Colonic mucosa (tissue), 4 donors: ENCODE measurements at regions not wholly inside any gene's neighbourhood (a gene's known extent, or its start where the extent isn't known, plus 50 kb on each side); places are given as distances from the start of the nearest gene placed in this dataset.

ENCODE experiments used
- DNase-seq: peaks from one replicate; pipeline ENCODE4 v3.0.0-alpha.2; 2020
- H3K27ac ChIP-seq: fragments of 200-600 bp; one replicate; pipeline ENCODE4 v1.8.0; 2021
- H3K27me3 ChIP-seq: fragments of 200-600 bp; one replicate; pipeline ENCODE4 v1.8.0; 2021
- H3K36me3 ChIP-seq: fragments of 200-600 bp; one replicate; pipeline ENCODE4 v1.8.0; 2021
- H3K4me1 ChIP-seq: fragments of 200-600 bp; one replicate; pipeline ENCODE4 v1.8.0; 2021; ENCODE audit warnings: mild to moderate bottlenecking
- H3K4me3 ChIP-seq: fragments of 200-600 bp; one replicate; pipeline ENCODE4 v1.8.0; 2021
- H3K9ac ChIP-seq, 2 donors: one replicate each; pipeline ENCODE4 v1.7.0; 2013; ENCODE audit warnings: control low read depth in 2 of 2, low read depth in 2 of 2, low read length in 2 of 2
- H3K9me3 ChIP-seq: fragments of 200-600 bp; one replicate; pipeline ENCODE4 v1.8.0; 2021
- CTCF ChIP-seq: fragments of 200-600 bp; IDR thresholded peaks from one replicate; pipeline ENCODE4 v1.8.0; 2022; ENCODE audit warnings: antibody characterized with exemption, mild to moderate bottlenecking
- intact Hi-C: fragments of 100-400 bp; cut with DNase I; formaldehyde crosslinking; loops from one replicate; pipeline ENCODE4 v1.14.1; 2022
- donor health status: healthy.
- donor health status: DM: no; HTN: no; CAD: no.
- donor health status: DM: no; HTN: no; CAD: no.

DNA sequence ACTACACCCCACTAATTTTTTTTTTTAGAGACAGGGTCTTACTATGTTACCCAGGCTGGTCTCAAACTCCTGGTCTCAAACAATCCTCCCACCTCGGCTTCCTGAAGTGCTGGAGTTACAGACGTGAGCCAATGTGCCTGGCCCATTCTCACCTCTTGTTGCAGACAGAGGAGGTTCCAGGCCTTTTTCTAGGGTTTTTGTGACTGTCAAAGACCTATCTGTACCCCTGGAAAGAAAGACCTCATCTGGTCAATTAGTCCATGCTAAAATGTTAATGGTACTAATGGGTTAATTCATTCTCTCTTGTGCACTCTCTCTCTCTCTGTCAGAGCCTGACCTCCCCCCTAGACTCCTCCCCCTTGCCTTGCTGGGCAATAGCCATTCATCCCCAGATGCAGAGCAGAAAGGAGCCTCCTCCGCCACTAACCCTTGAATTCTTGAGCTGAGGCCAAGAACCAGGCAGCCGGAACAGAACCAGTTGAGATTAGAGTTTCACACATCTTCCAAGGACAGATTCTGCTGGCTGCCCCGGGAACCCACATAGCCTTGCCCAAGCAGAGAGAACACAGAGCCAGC, 209.7 kb downstream of the SKIDA1 start:
- peak; percentile 21 for DNase-seq
- Histone ChIP-seq H3K9me3 (no peaks in the 10 kb centered on the region), H3K4me1 (no peaks in the 10 kb centered on the region), H3K9ac (no peak overlapping the region), H3K27ac (no peak overlapping the region), H3K36me3 (no peaks in the 10 kb centered on the region), H3K4me3 (no peak overlapping the region), H3K27me3 (no peaks in the 10 kb centered on the region)
- no peak for TF ChIP-seq CTCF
- intact Hi-C loops, result no loop called here

DNA sequence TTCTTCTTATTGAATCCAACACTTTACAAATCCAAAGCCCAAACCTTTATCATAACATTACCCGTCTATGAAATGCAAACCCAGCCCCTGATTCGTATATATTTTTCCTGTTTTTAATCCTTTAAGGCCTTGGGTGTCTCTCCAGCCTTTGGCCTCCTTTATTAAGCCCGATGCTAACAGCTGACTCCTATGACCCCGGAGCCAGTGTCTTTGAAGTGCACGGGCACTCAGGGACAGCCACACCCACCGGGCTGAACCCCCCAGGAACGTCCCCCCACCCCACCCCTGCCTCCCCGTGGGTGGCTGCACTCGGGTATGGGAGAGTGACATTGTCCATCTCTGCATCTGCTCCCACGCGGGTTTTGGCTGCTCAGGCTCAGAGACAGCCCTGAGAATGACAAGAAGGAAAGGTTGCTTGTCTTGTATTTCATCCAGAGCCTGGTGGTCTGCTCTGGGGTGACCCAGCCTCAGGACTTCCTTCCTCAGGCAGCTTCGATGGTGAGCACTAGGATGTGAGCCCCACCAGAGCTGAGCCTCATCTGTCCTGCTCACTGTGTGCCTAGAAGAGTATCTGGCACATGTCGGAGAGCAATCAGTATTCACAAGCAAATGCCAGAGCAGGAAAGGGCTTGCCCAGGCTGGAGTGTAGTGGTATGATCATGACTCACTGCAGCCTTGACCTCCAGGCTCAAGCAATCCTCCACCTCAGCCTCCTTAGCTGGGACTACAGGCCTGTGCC, 210.4 kb downstream of the SKIDA1 start:
- no peak overlapping the region for H3K9ac ChIP-seq
- H3K27me3 ChIP-seq, result no peaks in the 10 kb centered on the region
- no peak for DNase-seq
- intact Hi-C loops, result no loop called here
- H3K4me3 ChIP-seq, result no peak overlapping the region
- H3K4me1 ChIP-seq, result no peaks in the 10 kb centered on the region
- H3K27ac ChIP-seq, result no peak overlapping the region
- H3K36me3 ChIP-seq, result no peaks in the 10 kb centered on the region
- TF ChIP-seq CTCF, result no peak
- no peaks in the 10 kb centered on the region for H3K9me3 ChIP-seq

DNA sequence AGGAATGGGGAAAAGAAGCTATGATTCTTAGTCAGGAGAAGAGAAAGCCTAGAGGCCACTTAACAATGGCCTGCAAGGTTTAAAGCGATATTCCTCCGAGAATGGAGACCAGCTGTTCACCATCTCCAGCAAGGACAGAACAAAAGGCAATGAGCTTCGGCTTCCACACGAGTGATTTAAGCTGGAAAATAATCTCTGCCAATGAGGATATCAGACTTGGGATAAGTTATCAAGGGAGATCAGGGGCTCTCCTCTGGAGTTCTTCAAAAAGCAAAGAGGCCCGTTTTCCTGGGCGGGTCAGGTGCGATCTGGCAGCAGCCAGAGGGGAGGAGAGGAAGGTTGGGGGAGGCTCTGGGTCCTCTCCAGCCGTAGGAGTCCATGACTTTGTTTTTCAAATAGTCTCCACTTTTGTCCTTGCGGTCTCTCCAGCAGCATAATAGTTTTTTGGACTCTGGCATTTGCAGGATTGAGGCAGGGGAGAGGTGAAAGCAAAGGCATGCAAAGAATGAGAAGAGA, 211.3 kb downstream of the SKIDA1 start:
- Histone ChIP-seq H3K9ac (no peak overlapping the region), H3K4me1 (no peaks in the 10 kb centered on the region), H3K27me3 (no peaks in the 10 kb centered on the region), H3K36me3 (no peaks in the 10 kb centered on the region), H3K4me3 (no peak overlapping the region), H3K27ac (no peak overlapping the region), H3K9me3 (no peaks in the 10 kb centered on the region)
- no peak for TF ChIP-seq CTCF
- no peak for DNase-seq
- intact Hi-C loops, result no loop called here

GRCh38 chr10:21313691-21314090, 211.8 kb downstream of the SKIDA1 start:
- DNase-seq, result no peak
- Histone ChIP-seq H3K9me3 (no peaks in the 10 kb centered on the region), H3K36me3 (no peaks in the 10 kb centered on the region), H3K4me1 (no peaks in the 10 kb centered on the region), H3K9ac (no peak overlapping the region), H3K27me3 (no peaks in the 10 kb centered on the region), H3K27ac (no peak overlapping the region), H3K4me3 (no peak overlapping the region)
- TF ChIP-seq CTCF, result no peak
- intact Hi-C loops, result no loop called here

DNA sequence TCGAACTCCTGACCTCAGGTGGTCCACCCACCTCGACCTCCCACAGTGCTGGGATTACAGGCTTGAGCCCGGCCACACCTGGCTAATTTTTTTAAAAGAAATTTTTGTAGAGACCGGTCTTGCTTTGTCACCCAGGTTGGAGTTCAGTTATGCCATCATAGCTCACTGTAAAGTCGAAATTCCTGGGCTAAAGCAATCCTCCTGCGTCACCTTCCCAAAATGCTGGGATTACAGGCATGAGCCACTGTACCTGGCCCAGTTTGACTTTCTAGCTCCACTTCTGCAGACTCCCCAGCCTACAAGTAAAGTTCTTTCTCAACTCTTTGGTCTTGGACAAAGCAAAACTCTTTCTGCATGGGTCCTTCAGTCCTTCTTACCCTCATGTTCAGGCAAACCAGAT, 214.1 kb downstream of the SKIDA1 start:
- Histone ChIP-seq H3K9me3 (no peaks in the 10 kb centered on the region), H3K4me3 (no peak overlapping the region), H3K27me3 (no peaks in the 10 kb centered on the region), H3K36me3 (no peaks in the 10 kb centered on the region), H3K27ac (no peak overlapping the region), H3K9ac (no peak overlapping the region), H3K4me1 (no peaks in the 10 kb centered on the region)
- no peak for DNase-seq
- intact Hi-C loops, result no loop called here
- no peak for TF ChIP-seq CTCF
